ENCODE measurements at regions not wholly inside any gene's neighbourhood (a gene's known extent, or its start where the extent isn't known, plus 50 kb on each side); places are given as distances from the start of the nearest gene placed in this dataset.

- Mint-ChIP-seq H3K4me1 (ENCODE audit: low read depth) (no peaks in the 10 kb centered on the region), H3K9me3 (ENCODE audit: low read depth) (peaks cover 6% of the 10 kb centered on the region), H3K27me3 (no peaks in the 10 kb centered on the region), H3K36me3 (ENCODE audit: insufficient read depth) (no peaks in the 10 kb centered on the region), H3K27ac (no peak overlapping the region), H3K4me3 (ENCODE audit: low read depth) (no peak overlapping the region)
- TF ChIP-seq CTCF (IDR thresholded peaks at IDR 0.05; ENCODE audit: unreplicated experiment): no peak
- DNase-seq (ENCODE audit: low spot score, unreplicated experiment): no peak
These were observed 67.0 kb upstream of the ZRANB2 start for GRCh38 chr1:71147637-71148360.

- peaks cover 45% of the 10 kb centered on the region for H3K9me3 Mint-ChIP-seq (ENCODE audit: low read depth)
- no peaks in the 10 kb centered on the region for H3K4me1 Mint-ChIP-seq (ENCODE audit: low read depth)
- DNase-seq (ENCODE audit: low spot score, unreplicated experiment): no peak
- no peak for TF ChIP-seq CTCF (IDR thresholded peaks at IDR 0.05; ENCODE audit: unreplicated experiment)
- H3K4me3 Mint-ChIP-seq (ENCODE audit: low read depth): no peak overlapping the region
- H3K27ac Mint-ChIP-seq: no peak overlapping the region
- no peaks in the 10 kb centered on the region for H3K27me3 Mint-ChIP-seq
- peaks cover 2% of the 10 kb centered on the region for H3K36me3 Mint-ChIP-seq (ENCODE audit: insufficient read depth)
These were observed 54.7 kb upstream of the ZRANB2 start for GRCh38 chr1:71135571-71135970.

Measured in progenitor cell of endocrine pancreas (in vitro differentiated cells).